ENCODE measurements at regions not wholly inside any gene's neighbourhood (a gene's known extent, or its start where the extent isn't known, plus 50 kb on each side); places are given as distances from the start of the nearest gene placed in this dataset.

- peaks cover 0 to 13% of the 10 kb centered on the region in 2 experiments for H3K4me1 ChIP-seq (ENCODE audit: control insufficient read depth in 1 of 2, extremely low read depth in 1 of 2, insufficient read depth in 2 of 2, low read length in 2 of 2)
- Mint-ChIP-seq H3K36me3 (peaks cover 16% of the 10 kb centered on the region), H3K9me3 (peaks cover 0 to 8% (median 0%) of the 10 kb centered on the region in 3 donors), H3K4me3 (peak overlapping the region in 1 of 3 donors; percentile 21), H3K27ac (peak overlapping the region; percentile 60 to 78), H3K4me1 (peaks cover 19 to 29% (median 26%) of the 10 kb centered on the region in 3 donors), H3K27me3 (no peaks in the 10 kb centered on the region)
- DNase-seq: no peak
- H3K4me3 ChIP-seq (ENCODE audit: control insufficient read depth in 1 of 2, extremely low read depth in 1 of 2, low read length in 1 of 2): no peak overlapping the region
- ATAC-seq (replicated peaks in 1 of 4): no peak
- H3K36me3 ChIP-seq (ENCODE audit: control insufficient read depth in 2 of 2, extremely low read depth in 1 of 2, insufficient read depth in 1 of 2, low read length in 1 of 2): no peaks in the 10 kb centered on the region
- no peaks in the 10 kb centered on the region for H3K27me3 ChIP-seq (replicated peaks in 1 of 2; ENCODE audit: control insufficient read depth in 2 of 2, extremely low read depth in 1 of 2, insufficient read depth in 2 of 2, low read length in 1 of 2)
- whole genome bisulfite sequencing (ENCODE audit: insufficient coverage): 56% methylated on average over 1 of the region's 3 CpGs
- H3K9me3 ChIP-seq: no peaks in the 10 kb centered on the region
- H3K27ac ChIP-seq (ENCODE audit: low read length): peak overlapping the region; percentile 21
- CTCF ChIA-PET: no interaction called here
- POLR2A ChIA-PET: no interaction called here
Measured at GRCh38 chr14:96949594-96949993, 152.4 kb downstream of the VRK1 start.

DNA sequence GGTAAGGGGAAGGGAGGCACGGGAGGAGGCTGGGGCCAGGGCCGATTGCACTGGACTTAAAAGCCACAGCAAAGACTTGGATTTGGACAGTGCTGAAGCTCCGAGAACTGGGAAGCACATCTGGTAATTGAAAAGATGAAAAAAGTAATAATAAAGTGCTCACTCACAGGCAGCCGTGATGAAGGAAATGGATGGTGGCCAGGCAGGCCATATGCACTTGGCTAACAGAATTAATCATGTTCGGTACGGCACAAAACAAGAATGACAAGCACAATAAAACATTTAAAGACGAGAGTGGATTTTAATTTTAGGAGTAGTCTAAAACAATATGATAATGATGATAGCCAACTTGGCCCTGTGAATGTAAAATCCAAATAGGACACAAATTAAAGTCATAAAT lies 154.3 kb downstream of the VRK1 start:
- Mint-ChIP-seq H3K27me3 (no peaks in the 10 kb centered on the region), H3K27ac (no peak overlapping the region), H3K4me1 (peaks cover 8 to 18% (median 16%) of the 10 kb centered on the region in 3 donors), H3K4me3 (no peak overlapping the region), H3K9me3 (peaks cover 0 to 8% (median 0%) of the 10 kb centered on the region in 3 donors), H3K36me3 (peaks cover 16% of the 10 kb centered on the region)
- CTCF ChIA-PET: no interaction called here
- Histone ChIP-seq H3K4me1 (ENCODE audit: control insufficient read depth in 1 of 2, extremely low read depth in 1 of 2, insufficient read depth in 2 of 2, low read length in 2 of 2) (peaks cover 0 to 8% of the 10 kb centered on the region in 2 experiments), H3K4me3 (ENCODE audit: control insufficient read depth in 1 of 2, extremely low read depth in 1 of 2, low read length in 1 of 2) (no peak overlapping the region), H3K36me3 (ENCODE audit: control insufficient read depth in 2 of 2, extremely low read depth in 1 of 2, insufficient read depth in 1 of 2, low read length in 1 of 2) (no peaks in the 10 kb centered on the region), H3K27ac (ENCODE audit: low read length) (no peak overlapping the region), H3K27me3 (replicated peaks in 1 of 2; ENCODE audit: control insufficient read depth in 2 of 2, extremely low read depth in 1 of 2, insufficient read depth in 2 of 2, low read length in 1 of 2) (no peaks in the 10 kb centered on the region), H3K9me3 (no peaks in the 10 kb centered on the region)
- 89% methylated on average over 3 of the region's 7 CpGs for WGBS (ENCODE audit: insufficient coverage)
- ATAC-seq (replicated peaks in 1 of 4) (no peak), DNase-seq (no peak)
- POLR2A ChIA-PET: no interaction called here

GRCh38 chr14:96953087-96953874 lies 156.1 kb downstream of the VRK1 start:
- 88% methylated on average over 5 of the region's 9 CpGs for WGBS (ENCODE audit: insufficient coverage)
- no peak for ATAC-seq (replicated peaks in 1 of 4)
- H3K27me3 ChIP-seq (replicated peaks in 1 of 2; ENCODE audit: control insufficient read depth in 2 of 2, extremely low read depth in 1 of 2, insufficient read depth in 2 of 2, low read length in 1 of 2): no peaks in the 10 kb centered on the region
- Mint-ChIP-seq H3K36me3 (peaks cover 9% of the 10 kb centered on the region), H3K27me3 (no peaks in the 10 kb centered on the region), H3K4me3 (no peak overlapping the region), H3K9me3 (peaks cover 0 to 6% (median 0%) of the 10 kb centered on the region in 3 donors), H3K4me1 (peaks cover 8 to 17% (median 15%) of the 10 kb centered on the region in 3 donors), H3K27ac (no peak overlapping the region)
- no peak overlapping the region for H3K4me3 ChIP-seq (ENCODE audit: control insufficient read depth in 1 of 2, extremely low read depth in 1 of 2, low read length in 1 of 2)
- H3K36me3 ChIP-seq (ENCODE audit: control insufficient read depth in 2 of 2, extremely low read depth in 1 of 2, insufficient read depth in 1 of 2, low read length in 1 of 2): no peaks in the 10 kb centered on the region
- peaks cover 0 to 8% of the 10 kb centered on the region in 2 experiments for H3K4me1 ChIP-seq (ENCODE audit: control insufficient read depth in 1 of 2, extremely low read depth in 1 of 2, insufficient read depth in 2 of 2, low read length in 2 of 2)
- ChIA-PET POLR2A (interaction anchor here in 1 of 2 donors (0.6 kb wide), 1 partner anchor 55 kb away, joined by 3 read pairs; no protein-coding TSS in a partner anchor), CTCF (no interaction called here)
- H3K9me3 ChIP-seq: no peaks in the 10 kb centered on the region
- H3K27ac ChIP-seq (ENCODE audit: low read length): no peak overlapping the region
- DNase-seq: no peak

DNA sequence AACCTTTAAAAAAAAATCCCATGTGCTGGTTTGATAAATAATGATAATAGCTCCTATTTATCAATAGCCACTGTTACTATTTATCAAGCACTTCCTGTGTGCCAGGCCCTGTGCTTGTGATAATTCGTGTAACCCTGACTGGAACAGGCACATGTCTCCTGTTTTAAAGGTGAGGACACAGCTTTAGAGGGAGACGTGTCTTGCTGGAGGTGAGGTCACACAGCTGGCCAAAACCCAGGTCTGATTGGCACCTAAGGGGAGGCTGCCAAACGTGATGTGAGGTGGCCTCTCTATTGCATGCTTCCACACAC lies 156.6 kb downstream of the VRK1 start:
- WGBS (ENCODE audit: insufficient coverage): 70% methylated on average over 2 of the region's 3 CpGs
- Histone ChIP-seq H3K36me3 (ENCODE audit: control insufficient read depth in 2 of 2, extremely low read depth in 1 of 2, insufficient read depth in 1 of 2, low read length in 1 of 2) (no peaks in the 10 kb centered on the region), H3K4me3 (ENCODE audit: control insufficient read depth in 1 of 2, extremely low read depth in 1 of 2, low read length in 1 of 2) (no peak overlapping the region), H3K4me1 (ENCODE audit: control insufficient read depth in 1 of 2, extremely low read depth in 1 of 2, insufficient read depth in 2 of 2, low read length in 2 of 2) (peaks cover 0 to 8% of the 10 kb centered on the region in 2 experiments), H3K27me3 (replicated peaks in 1 of 2; ENCODE audit: control insufficient read depth in 2 of 2, extremely low read depth in 1 of 2, insufficient read depth in 2 of 2, low read length in 1 of 2) (no peaks in the 10 kb centered on the region), H3K27ac (ENCODE audit: low read length) (no peak overlapping the region), H3K9me3 (no peaks in the 10 kb centered on the region)
- Mint-ChIP-seq H3K36me3 (peaks cover 8% of the 10 kb centered on the region), H3K4me1 (peaks cover 8 to 16% (median 14%) of the 10 kb centered on the region in 3 donors), H3K9me3 (peaks cover 0 to 4% (median 0%) of the 10 kb centered on the region in 3 donors), H3K4me3 (no peak overlapping the region), H3K27ac (no peak overlapping the region), H3K27me3 (no peaks in the 10 kb centered on the region)
- POLR2A ChIA-PET: no interaction called here
- no peak for DNase-seq
- CTCF ChIA-PET: no interaction called here
- ATAC-seq (replicated peaks in 1 of 4): peak in 1 of 4 experiments; percentile 19

GRCh38 chr14:96956464-96957239 lies 159.5 kb downstream of the VRK1 start:
- Histone ChIP-seq H3K27ac (ENCODE audit: low read length) (no peak overlapping the region), H3K4me1 (ENCODE audit: control insufficient read depth in 1 of 2, extremely low read depth in 1 of 2, insufficient read depth in 2 of 2, low read length in 2 of 2) (peaks cover under 1 to 18% of the 10 kb centered on the region in 2 experiments), H3K27me3 (replicated peaks in 1 of 2; ENCODE audit: control insufficient read depth in 2 of 2, extremely low read depth in 1 of 2, insufficient read depth in 2 of 2, low read length in 1 of 2) (no peaks in the 10 kb centered on the region), H3K36me3 (ENCODE audit: control insufficient read depth in 2 of 2, extremely low read depth in 1 of 2, insufficient read depth in 1 of 2, low read length in 1 of 2) (no peaks in the 10 kb centered on the region), H3K4me3 (ENCODE audit: control insufficient read depth in 1 of 2, extremely low read depth in 1 of 2, low read length in 1 of 2) (no peak overlapping the region), H3K9me3 (peaks cover under 1% of the 10 kb centered on the region)
- Mint-ChIP-seq H3K4me1 (peaks cover 12 to 17% (median 16%) of the 10 kb centered on the region in 3 donors), H3K36me3 (peaks cover 18% of the 10 kb centered on the region), H3K4me3 (no peak overlapping the region), H3K9me3 (peaks cover 3 to 9% (median 8%) of the 10 kb centered on the region in 3 donors), H3K27me3 (no peaks in the 10 kb centered on the region), H3K27ac (no peak overlapping the region)
- POLR2A ChIA-PET: no interaction called here
- CTCF ChIA-PET: no interaction called here
- 95% methylated on average over 4 of the region's 10 CpGs for WGBS (ENCODE audit: insufficient coverage)
- ATAC-seq (replicated peaks in 1 of 4) (no peak), DNase-seq (no peak)

GRCh38 chr14:96958057-96958456 lies 160.9 kb downstream of the VRK1 start:
- WGBS (ENCODE audit: insufficient coverage): 98% methylated on average over 10 of the region's 11 CpGs
- ATAC-seq (replicated peaks in 1 of 4): no peak

More at GRCh38 chr14:96958057-96958456, 160.9 kb downstream of the VRK1 start:
- Mint-ChIP-seq H3K4me1 (peaks cover 24 to 31% (median 29%) of the 10 kb centered on the region in 3 donors), H3K4me3 (no peak overlapping the region), H3K9me3 (peaks cover 4 to 9% (median 7%) of the 10 kb centered on the region in 3 donors), H3K36me3 (peaks cover 22% of the 10 kb centered on the region), H3K27me3 (no peaks in the 10 kb centered on the region), H3K27ac (peak overlapping the region in 1 of 2 donors; percentile 22)
- DNase-seq: no peak
- Histone ChIP-seq H3K36me3 (ENCODE audit: control insufficient read depth in 2 of 2, extremely low read depth in 1 of 2, insufficient read depth in 1 of 2, low read length in 1 of 2) (no peaks in the 10 kb centered on the region), H3K27me3 (replicated peaks in 1 of 2; ENCODE audit: control insufficient read depth in 2 of 2, extremely low read depth in 1 of 2, insufficient read depth in 2 of 2, low read length in 1 of 2) (no peaks in the 10 kb centered on the region), H3K9me3 (peaks cover 4% of the 10 kb centered on the region), H3K4me3 (ENCODE audit: control insufficient read depth in 1 of 2, extremely low read depth in 1 of 2, low read length in 1 of 2) (no peak overlapping the region), H3K27ac (ENCODE audit: low read length) (no peak overlapping the region), H3K4me1 (ENCODE audit: control insufficient read depth in 1 of 2, extremely low read depth in 1 of 2, insufficient read depth in 2 of 2, low read length in 2 of 2) (peaks cover 7 to 32% of the 10 kb centered on the region in 2 experiments)
- CTCF ChIA-PET: no interaction called here
- POLR2A ChIA-PET: no interaction called here
